GM18502 (cell line): ENCODE measurements at regions not wholly inside any gene's neighbourhood (a gene's known extent, or its start where the extent isn't known, plus 50 kb on each side); places are given as distances from the start of the nearest gene placed in this dataset.

Source experiments
- ATAC-seq: cut with Tn5 transposase; IDR thresholded peaks from one replicate; pipeline ENCODE4 v1.9.1; 2021; ENCODE audit warnings: mild to moderate bottlenecking; ENCODE audit not compliant: unreplicated experiment, poor library complexity

- no peak for ATAC-seq
These were observed 183.2 kb downstream of the C12orf50 start for GRCh38 chr12:87846045-87846444.

GRCh38 chr12:87841935-87842334 lies 187.3 kb downstream of the C12orf50 start:
- ATAC-seq, result no peak

- ATAC-seq, result no peak
These were observed 193.0 kb downstream of the C12orf50 start for GRCh38 chr12:87836190-87836589.

- ATAC-seq, result no peak
These were observed 200.7 kb downstream of the C12orf50 start for GRCh38 chr12:87828382-87828973.

- no peak for ATAC-seq
These were observed 201.4 kb downstream of the C12orf50 start for GRCh38 chr12:87827638-87828264.

GRCh38 chr12:87822923-87823322 lies 206.3 kb downstream of the C12orf50 start:
- ATAC-seq, result no peak

GRCh38 chr12:87820524-87821202 lies 208.5 kb downstream of the C12orf50 start:
- no peak for ATAC-seq

GRCh38 chr12:87818441-87818840 lies 210.8 kb downstream of the C12orf50 start:
- no peak for ATAC-seq

- no peak for ATAC-seq
These were observed 213.2 kb downstream of the C12orf50 start for GRCh38 chr12:87815771-87816585.

- ATAC-seq, result no peak
These were observed 214.6 kb downstream of the C12orf50 start for GRCh38 chr12:87814625-87815024.

- no peak for ATAC-seq
These were observed 215.5 kb downstream of the C12orf50 start for GRCh38 chr12:87813476-87814234.

- ATAC-seq, result no peak
These were observed 216.5 kb downstream of the C12orf50 start for GRCh38 chr12:87812681-87813080.

- ATAC-seq, result no peak
These were observed 217.2 kb downstream of the C12orf50 start for GRCh38 chr12:87812030-87812429.

- no peak for ATAC-seq
These were observed 219.3 kb downstream of the C12orf50 start for GRCh38 chr12:87809916-87810315.

GRCh38 chr12:87807086-87807485 lies 222.1 kb downstream of the C12orf50 start:
- ATAC-seq, result no peak

- no peak for ATAC-seq
These were observed 222.9 kb downstream of the C12orf50 start for GRCh38 chr12:87806310-87806709.

GRCh38 chr12:87804386-87804785 lies 224.8 kb downstream of the C12orf50 start:
- no peak for ATAC-seq

GRCh38 chr12:87802721-87803011 lies 226.5 kb downstream of the C12orf50 start:
- no peak for ATAC-seq

GRCh38 chr12:87801860-87802720 lies 227.1 kb downstream of the C12orf50 start:
- ATAC-seq, result peak; percentile 59
